ENCODE measurements at regions not wholly inside any gene's neighbourhood (a gene's known extent, or its start where the extent isn't known, plus 50 kb on each side); places are given as distances from the start of the nearest gene placed in this dataset.

DNA sequence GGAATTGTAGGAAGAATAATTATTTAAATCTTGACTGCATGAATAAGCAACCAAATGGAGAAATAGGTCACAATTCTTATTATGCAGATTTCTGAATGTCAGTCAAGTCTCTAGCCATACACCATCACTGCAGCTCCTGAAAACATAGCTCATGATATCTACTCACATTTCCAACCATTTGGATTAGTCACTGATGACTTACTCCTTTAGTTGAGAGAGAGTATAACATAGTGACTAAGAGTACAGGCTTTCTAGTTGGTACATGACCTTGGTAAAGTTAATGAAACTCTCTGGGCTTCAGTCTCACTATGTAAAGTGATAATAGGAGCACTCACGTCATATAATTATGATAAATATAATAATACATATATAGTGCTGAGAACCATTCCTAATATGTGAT, 265.2 kb downstream of the KCNA4 start:
- Histone ChIP-seq H3K4me3 (replicated peaks; ENCODE audit: insufficient read depth, low read length) (no peak overlapping the region), H3K27ac (replicated peaks) (no peak overlapping the region), H3K27me3 (ENCODE audit: insufficient read depth, poor library complexity, severe bottlenecking) (no peaks in the 10 kb centered on the region)
- TF ChIP-seq GABPA (IDR thresholded peaks at IDR 0.05; ENCODE audit: low read depth) (no peak), SPI1 (IDR thresholded peaks at IDR 0.05; ENCODE audit: borderline replicate concordance, low read depth) (no peak), POLR2AphosphoS5 (IDR thresholded peaks at IDR 0.05; ENCODE audit: low read depth) (no peak)
- TF ChIP-seq, protein P1, sequence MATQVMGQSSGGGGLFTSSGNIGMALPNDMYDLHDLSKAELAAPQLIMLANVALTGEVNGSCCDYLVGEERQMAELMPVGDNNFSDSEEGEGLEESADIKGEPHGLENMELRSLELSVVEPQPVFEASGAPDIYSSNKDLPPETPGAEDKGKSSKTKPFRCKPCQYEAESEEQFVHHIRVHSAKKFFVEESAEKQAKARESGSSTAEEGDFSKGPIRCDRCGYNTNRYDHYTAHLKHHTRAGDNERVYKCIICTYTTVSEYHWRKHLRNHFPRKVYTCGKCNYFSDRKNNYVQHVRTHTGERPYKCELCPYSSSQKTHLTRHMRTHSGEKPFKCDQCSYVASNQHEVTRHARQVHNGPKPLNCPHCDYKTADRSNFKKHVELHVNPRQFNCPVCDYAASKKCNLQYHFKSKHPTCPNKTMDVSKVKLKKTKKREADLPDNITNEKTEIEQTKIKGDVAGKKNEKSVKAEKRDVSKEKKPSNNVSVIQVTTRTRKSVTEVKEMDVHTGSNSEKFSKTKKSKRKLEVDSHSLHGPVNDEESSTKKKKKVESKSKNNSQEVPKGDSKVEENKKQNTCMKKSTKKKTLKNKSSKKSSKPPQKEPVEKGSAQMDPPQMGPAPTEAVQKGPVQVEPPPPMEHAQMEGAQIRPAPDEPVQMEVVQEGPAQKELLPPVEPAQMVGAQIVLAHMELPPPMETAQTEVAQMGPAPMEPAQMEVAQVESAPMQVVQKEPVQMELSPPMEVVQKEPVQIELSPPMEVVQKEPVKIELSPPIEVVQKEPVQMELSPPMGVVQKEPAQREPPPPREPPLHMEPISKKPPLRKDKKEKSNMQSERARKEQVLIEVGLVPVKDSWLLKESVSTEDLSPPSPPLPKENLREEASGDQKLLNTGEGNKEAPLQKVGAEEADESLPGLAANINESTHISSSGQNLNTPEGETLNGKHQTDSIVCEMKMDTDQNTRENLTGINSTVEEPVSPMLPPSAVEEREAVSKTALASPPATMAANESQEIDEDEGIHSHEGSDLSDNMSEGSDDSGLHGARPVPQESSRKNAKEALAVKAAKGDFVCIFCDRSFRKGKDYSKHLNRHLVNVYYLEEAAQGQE (IDR thresholded peaks at IDR 0.05; ENCODE audit: insufficient replicate concordance, low read depth): no peak
- TF ChIP-seq, protein P2, sequence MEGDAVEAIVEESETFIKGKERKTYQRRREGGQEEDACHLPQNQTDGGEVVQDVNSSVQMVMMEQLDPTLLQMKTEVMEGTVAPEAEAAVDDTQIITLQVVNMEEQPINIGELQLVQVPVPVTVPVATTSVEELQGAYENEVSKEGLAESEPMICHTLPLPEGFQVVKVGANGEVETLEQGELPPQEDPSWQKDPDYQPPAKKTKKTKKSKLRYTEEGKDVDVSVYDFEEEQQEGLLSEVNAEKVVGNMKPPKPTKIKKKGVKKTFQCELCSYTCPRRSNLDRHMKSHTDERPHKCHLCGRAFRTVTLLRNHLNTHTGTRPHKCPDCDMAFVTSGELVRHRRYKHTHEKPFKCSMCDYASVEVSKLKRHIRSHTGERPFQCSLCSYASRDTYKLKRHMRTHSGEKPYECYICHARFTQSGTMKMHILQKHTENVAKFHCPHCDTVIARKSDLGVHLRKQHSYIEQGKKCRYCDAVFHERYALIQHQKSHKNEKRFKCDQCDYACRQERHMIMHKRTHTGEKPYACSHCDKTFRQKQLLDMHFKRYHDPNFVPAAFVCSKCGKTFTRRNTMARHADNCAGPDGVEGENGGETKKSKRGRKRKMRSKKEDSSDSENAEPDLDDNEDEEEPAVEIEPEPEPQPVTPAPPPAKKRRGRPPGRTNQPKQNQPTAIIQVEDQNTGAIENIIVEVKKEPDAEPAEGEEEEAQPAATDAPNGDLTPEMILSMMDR (IDR thresholded peaks at IDR 0.05; ENCODE audit: insufficient read depth, low read length): no peak
- DNase-seq (ENCODE audit: low read depth in 1 of 2, low spot score in 1 of 2): no peak

DNA sequence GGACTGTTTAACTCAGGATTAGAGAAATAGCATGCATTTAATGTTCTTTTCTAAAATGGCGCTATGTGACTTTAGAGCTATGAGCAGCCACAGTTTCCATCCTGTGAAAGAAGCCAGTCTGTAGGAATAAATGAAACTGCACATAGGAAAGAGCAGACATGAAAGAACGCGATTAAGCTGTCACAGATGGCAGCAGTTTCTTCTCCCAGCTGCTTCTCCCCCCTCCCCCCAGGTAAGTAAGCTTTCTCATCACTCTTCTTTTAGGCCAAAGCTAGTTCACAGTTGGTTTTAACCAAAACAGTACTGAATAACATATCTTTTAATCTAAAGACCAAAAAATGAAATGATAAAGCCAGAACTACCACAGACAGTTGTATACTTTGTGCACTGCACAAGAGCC, 266.4 kb downstream of the KCNA4 start:
- Histone ChIP-seq H3K4me3 (replicated peaks; ENCODE audit: insufficient read depth, low read length) (no peak overlapping the region), H3K27me3 (ENCODE audit: insufficient read depth, poor library complexity, severe bottlenecking) (no peaks in the 10 kb centered on the region), H3K27ac (replicated peaks) (no peak overlapping the region)
- TF ChIP-seq SPI1 (IDR thresholded peaks at IDR 0.05; ENCODE audit: borderline replicate concordance, low read depth): no peak
- TF ChIP-seq, protein P2 (IDR thresholded peaks at IDR 0.05; ENCODE audit: insufficient read depth, low read length): no peak
- no peak for TF ChIP-seq GABPA (IDR thresholded peaks at IDR 0.05; ENCODE audit: low read depth)
- TF ChIP-seq POLR2AphosphoS5 (IDR thresholded peaks at IDR 0.05; ENCODE audit: low read depth): no peak
- TF ChIP-seq, protein P1 (IDR thresholded peaks at IDR 0.05; ENCODE audit: insufficient replicate concordance, low read depth): no peak
- no peak for DNase-seq (ENCODE audit: low read depth in 1 of 2, low spot score in 1 of 2)

DNA sequence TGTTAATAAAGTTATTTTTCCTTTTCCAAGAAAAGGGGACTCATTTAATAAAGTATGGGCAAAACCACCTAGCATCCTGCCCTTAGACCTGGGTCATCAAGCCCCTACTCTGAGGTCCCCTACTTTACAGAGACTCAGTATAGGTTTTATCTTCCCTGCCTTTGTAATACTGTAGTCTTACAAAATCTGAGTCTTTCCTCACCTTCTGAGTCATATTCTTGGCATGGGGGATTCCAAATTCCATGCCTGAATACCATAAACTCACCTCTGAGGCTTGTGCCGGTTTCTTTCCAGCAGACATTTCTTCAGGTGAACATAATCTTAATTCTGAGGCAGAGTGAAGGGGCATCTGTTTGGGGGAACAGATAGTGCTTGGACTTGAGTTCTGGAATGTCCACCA, 282.5 kb downstream of the KCNA4 start:
- no peak overlapping the region for H3K4me3 ChIP-seq (replicated peaks; ENCODE audit: insufficient read depth, low read length)
- TF ChIP-seq SPI1 (IDR thresholded peaks at IDR 0.05; ENCODE audit: borderline replicate concordance, low read depth) (no peak), POLR2AphosphoS5 (IDR thresholded peaks at IDR 0.05; ENCODE audit: low read depth) (no peak), GABPA (IDR thresholded peaks at IDR 0.05; ENCODE audit: low read depth) (no peak)
- TF ChIP-seq, protein P2 (IDR thresholded peaks at IDR 0.05; ENCODE audit: insufficient read depth, low read length): no peak
- TF ChIP-seq, protein P1 (IDR thresholded peaks at IDR 0.05; ENCODE audit: insufficient replicate concordance, low read depth): no peak
- H3K27me3 ChIP-seq (ENCODE audit: insufficient read depth, poor library complexity, severe bottlenecking): no peaks in the 10 kb centered on the region
- H3K27ac ChIP-seq (replicated peaks): no peak overlapping the region
- DNase-seq (ENCODE audit: low read depth in 1 of 2, low spot score in 1 of 2): no peak

Measured in HL-60 (cell line).